Mucosa of stomach (tissue), 1 donor: ENCODE measurements at regions not wholly inside any gene's neighbourhood (a gene's known extent, or its start where the extent isn't known, plus 50 kb on each side); places are given as distances from the start of the nearest gene placed in this dataset.
"Not testable (repeated sequence)": the region's sequence is repeated elsewhere in the genome, so short reads cannot be mapped to it uniquely, and the experiment has no call there.

Experiments used
- H3K27me3 ChIP-seq: one replicate; pipeline ENCODE4 v1.7.0; 2013; ENCODE audit warnings: mild to moderate bottlenecking, low read length; ENCODE audit not compliant: control insufficient read depth, insufficient read depth
- H3K36me3 ChIP-seq: one replicate; pipeline ENCODE4 v1.7.0; 2013; ENCODE audit warnings: low read length; ENCODE audit not compliant: control insufficient read depth, insufficient read depth
- H3K4me1 ChIP-seq: one replicate; pipeline ENCODE4 v1.7.0; 2013; ENCODE audit warnings: mild to moderate bottlenecking, low read length; ENCODE audit not compliant: control insufficient read depth, insufficient read depth
- H3K4me3 ChIP-seq: one replicate; pipeline ENCODE4 v1.7.0; 2013; ENCODE audit warnings: low read length
- H3K9ac ChIP-seq: one replicate; pipeline ENCODE4 v1.7.0; 2013; ENCODE audit warnings: mild to moderate bottlenecking, low read length, moderate library complexity
- H3K9me3 ChIP-seq: one replicate; pipeline ENCODE4 v1.7.0; 2013; ENCODE audit warnings: mild to moderate bottlenecking, low read length, moderate library complexity; ENCODE audit not compliant: control insufficient read depth
- donor health status: Pancreatic carcinoma.

GRCh38 chr10:38383800-38384199 lies 289.7 kb downstream of the ZNF37A start:
- not testable (repeated sequence) for H3K4me3 ChIP-seq, H3K4me1 ChIP-seq, H3K9ac ChIP-seq, H3K9me3 ChIP-seq, H3K36me3 ChIP-seq, H3K27me3 ChIP-seq

DNA sequence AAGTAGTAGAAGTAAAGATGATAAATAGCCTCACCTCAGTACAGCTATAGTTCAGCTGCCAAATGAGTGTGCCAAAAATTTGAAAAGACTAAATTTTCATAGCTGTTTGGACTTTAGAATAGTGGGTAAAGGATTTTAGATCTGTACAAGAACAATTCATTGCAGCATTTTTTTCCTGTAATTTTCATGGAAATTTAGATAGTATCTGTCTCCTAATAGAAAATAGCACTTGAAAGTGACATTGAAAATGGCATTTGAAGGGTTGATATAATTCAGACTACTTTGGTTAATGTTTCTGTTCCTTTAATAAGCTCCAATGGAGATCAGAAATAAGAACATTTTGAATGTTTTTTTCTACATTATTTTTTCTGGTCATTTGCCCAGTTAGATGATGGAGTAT lies 292.7 kb downstream of the ZNF37A start:
- not testable (repeated sequence) for H3K27me3 ChIP-seq, H3K9ac ChIP-seq, H3K4me3 ChIP-seq, H3K9me3 ChIP-seq, H3K4me1 ChIP-seq, H3K36me3 ChIP-seq

GRCh38 chr10:38390725-38391124 lies 296.6 kb downstream of the ZNF37A start:
- H3K4me3 ChIP-seq, H3K4me1 ChIP-seq, H3K9ac ChIP-seq, H3K27me3 ChIP-seq, H3K9me3 ChIP-seq, H3K36me3 ChIP-seq: not testable (repeated sequence)

- not testable (repeated sequence) for H3K36me3 ChIP-seq, H3K27me3 ChIP-seq, H3K9me3 ChIP-seq, H3K9ac ChIP-seq, H3K4me3 ChIP-seq, H3K4me1 ChIP-seq
These were observed 301.3 kb downstream of the ZNF37A start for GRCh38 chr10:38395465-38395864.

GRCh38 chr10:38396178-38396954 lies 302.2 kb downstream of the ZNF37A start:
- H3K9me3 ChIP-seq, H3K4me1 ChIP-seq, H3K36me3 ChIP-seq, H3K4me3 ChIP-seq, H3K27me3 ChIP-seq, H3K9ac ChIP-seq: not testable (repeated sequence)

DNA sequence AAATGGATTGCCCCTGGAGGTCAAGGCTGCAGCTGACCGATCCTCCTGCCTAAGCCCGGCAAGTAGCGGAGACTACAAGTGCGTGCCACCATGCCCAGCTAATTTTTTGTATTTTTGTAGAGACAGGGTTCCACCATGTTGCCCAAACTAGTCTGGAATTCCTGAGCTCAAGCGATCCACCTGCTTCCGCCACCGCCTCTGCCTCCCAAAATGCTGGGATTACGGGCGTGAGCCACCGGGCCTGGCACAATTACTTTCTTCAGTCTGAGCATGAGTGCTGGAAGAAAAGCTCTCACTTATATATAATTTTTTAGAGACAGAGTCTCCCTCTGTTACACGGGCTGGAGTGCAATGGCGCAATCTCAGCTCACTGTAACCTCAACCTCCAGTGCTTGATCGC lies 307.4 kb downstream of the ZNF37A start:
- not testable (repeated sequence) for H3K36me3 ChIP-seq, H3K4me1 ChIP-seq, H3K27me3 ChIP-seq, H3K9me3 ChIP-seq, H3K4me3 ChIP-seq
- H3K9ac ChIP-seq: peak overlapping the region; percentile 86

GRCh38 chr10:38402442-38403346 lies 308.6 kb downstream of the ZNF37A start:
- H3K36me3 ChIP-seq, H3K9me3 ChIP-seq, H3K27me3 ChIP-seq, H3K4me1 ChIP-seq: not testable (repeated sequence)
- H3K9ac ChIP-seq: peak overlapping the region; percentile 86
- peak overlapping the region; percentile 60 for H3K4me3 ChIP-seq

- not testable (repeated sequence) for H3K4me1 ChIP-seq, H3K9me3 ChIP-seq, H3K4me3 ChIP-seq, H3K27me3 ChIP-seq, H3K36me3 ChIP-seq
- H3K9ac ChIP-seq: peak overlapping the region; percentile 86
These were observed 309.4 kb downstream of the ZNF37A start for GRCh38 chr10:38403347-38404117.

GRCh38 chr10:38423634-38424033 lies 329.5 kb downstream of the ZNF37A start:
- not testable (repeated sequence) for H3K9me3 ChIP-seq, H3K9ac ChIP-seq, H3K27me3 ChIP-seq, H3K36me3 ChIP-seq, H3K4me1 ChIP-seq, H3K4me3 ChIP-seq

- not testable (repeated sequence) for H3K27me3 ChIP-seq, H3K9ac ChIP-seq, H3K4me1 ChIP-seq, H3K4me3 ChIP-seq, H3K36me3 ChIP-seq, H3K9me3 ChIP-seq
These were observed 336.1 kb downstream of the ZNF37A start for GRCh38 chr10:38430242-38430641.

GRCh38 chr10:38437359-38437758 lies 343.2 kb downstream of the ZNF37A start:
- H3K4me1 ChIP-seq, H3K4me3 ChIP-seq, H3K9me3 ChIP-seq, H3K27me3 ChIP-seq, H3K9ac ChIP-seq, H3K36me3 ChIP-seq: not testable (repeated sequence)
